Endothelial cell of hepatic sinusoid (primary cell): ENCODE measurements at regions not wholly inside any gene's neighbourhood (a gene's known extent, or its start where the extent isn't known, plus 50 kb on each side); places are given as distances from the start of the nearest gene placed in this dataset.

Experiments used
- in situ Hi-C: cut with HindIII; loops from 2 replicates; pipeline ENCODE4 v1.10.0; 2017; ENCODE audit warnings: low sequenced_read_pairs

- in situ Hi-C loops, result no loop called here
Measured at GRCh38 chr10:78729800-78730199, 339.0 kb upstream of the ZMIZ1 start.

- in situ Hi-C loops, result no loop called here
Measured at GRCh38 chr10:78730754-78731153, 338.0 kb upstream of the ZMIZ1 start.

- in situ Hi-C loops, result no loop called here
Measured at GRCh38 chr10:78731675-78732074, 337.1 kb upstream of the ZMIZ1 start.

GRCh38 chr10:78732381-78732780 is 336.4 kb upstream of the ZMIZ1 start:
- in situ Hi-C loops, result no loop called here

- in situ Hi-C loops, result no loop called here
Measured at GRCh38 chr10:78736926-78737630, 331.7 kb upstream of the ZMIZ1 start.

- in situ Hi-C loops, result no loop called here
Measured at GRCh38 chr10:78737883-78738856, 330.6 kb upstream of the ZMIZ1 start.

GRCh38 chr10:78738861-78739260 is 329.9 kb upstream of the ZMIZ1 start:
- in situ Hi-C loops, result no loop called here

GRCh38 chr10:78739444-78740053 is 329.2 kb upstream of the ZMIZ1 start:
- in situ Hi-C loops, result no loop called here

GRCh38 chr10:78740976-78741915 is 327.5 kb upstream of the ZMIZ1 start:
- in situ Hi-C loops, result no loop called here

- in situ Hi-C loops, result no loop called here
Measured at GRCh38 chr10:78742406-78742729, 326.4 kb upstream of the ZMIZ1 start.

- in situ Hi-C loops, result no loop called here
Measured at GRCh38 chr10:78742730-78743615, 325.8 kb upstream of the ZMIZ1 start.

- in situ Hi-C loops, result no loop called here
Measured at GRCh38 chr10:78744056-78744455, 324.7 kb upstream of the ZMIZ1 start.

- in situ Hi-C loops, result no loop called here
Measured at GRCh38 chr10:78744491-78745090, 324.2 kb upstream of the ZMIZ1 start.

- in situ Hi-C loops, result no loop called here
Measured at GRCh38 chr10:78745441-78745840, 323.3 kb upstream of the ZMIZ1 start.

GRCh38 chr10:78746155-78746763 is 322.5 kb upstream of the ZMIZ1 start:
- in situ Hi-C loops, result no loop called here

- in situ Hi-C loops, result no loop called here
Measured at GRCh38 chr10:78747401-78748234, 321.1 kb upstream of the ZMIZ1 start.

GRCh38 chr10:78748235-78748533 is 320.6 kb upstream of the ZMIZ1 start:
- in situ Hi-C loops, result no loop called here

GRCh38 chr10:78749200-78749599 is 319.6 kb upstream of the ZMIZ1 start:
- in situ Hi-C loops, result no loop called here
